Caco-2 (cell line): ENCODE measurements at regions not wholly inside any gene's neighbourhood (a gene's known extent, or its start where the extent isn't known, plus 50 kb on each side); places are given as distances from the start of the nearest gene placed in this dataset.

Source experiments
- BruUV-seq: library from RNA; stranded (reverse); fragments of 400-500 nt; replicated peaks from 2 replicates; lab custom pipeline; 2021; lab: Mats Ljungman, UMichigan
- CTCF ChIA-PET: fragments of 300-600 bp; sonication (Branson Sonifier 250); formaldehyde crosslinking; loops from one replicate; lab custom pipeline; 2022; ENCODE audit warnings: antibody characterized with exemption; lab: Charles Lee
- POLR2A ChIA-PET: fragments of 300-600 bp; sonication (Branson Sonifier 250); formaldehyde crosslinking; loops from one replicate; lab custom pipeline; 2022; ENCODE audit warnings: antibody characterized with exemption; lab: Charles Lee
- DNase-seq, 2 experiments: peaks; one replicate each; pipeline versions ENCODE4 v3.0.0 to v3.0.0-alpha.2; 2020 to 2022
- H3K27me3 ChIP-seq: replicated peaks from 2 replicates; pipeline ENCODE4 v1.6.0; 2011; ENCODE audit warnings: low read length; ENCODE audit not compliant: control insufficient read depth, insufficient read depth
- H3K36me3 ChIP-seq: 2 replicates; pipeline ENCODE4 v1.5.1; 2011; ENCODE audit warnings: low read length; ENCODE audit not compliant: control insufficient read depth, insufficient read depth
- H3K4me1 ChIP-seq: fragments of 250-450 bp; sonication (Bioruptor Pico); 2 replicates; pipeline ENCODE4 v1.5.1; 2020; ENCODE audit warnings: mild to moderate bottlenecking
- H3K4me3 ChIP-seq: 2 replicates; pipeline ENCODE4 v1.5.1; 2011; ENCODE audit warnings: low read depth, mild to moderate bottlenecking, control low read depth, low read length
- H3K9me3 ChIP-seq: fragments of 250-450 bp; sonication (Bioruptor Pico); 2 replicates; pipeline ENCODE4 v1.5.1; 2020; ENCODE audit warnings: mild to moderate bottlenecking, moderate library complexity
- H3K27ac Mint-ChIP-seq: one replicate; pipeline ENCODE4 v1.8.0; 2022; ENCODE audit warnings: mixed read lengths; ENCODE audit not compliant: unreplicated experiment
- H3K27me3 Mint-ChIP-seq: one replicate; pipeline ENCODE4 v1.8.0; 2022; ENCODE audit warnings: mixed read lengths; ENCODE audit not compliant: insufficient read depth, unreplicated experiment
- H3K36me3 Mint-ChIP-seq: one replicate; pipeline ENCODE4 v1.8.0; 2022; ENCODE audit warnings: mild to moderate bottlenecking, mixed read lengths; ENCODE audit not compliant: insufficient read depth, unreplicated experiment
- H3K4me1 Mint-ChIP-seq: one replicate; pipeline ENCODE4 v1.8.0; 2022; ENCODE audit warnings: low read depth, mixed read lengths; ENCODE audit not compliant: unreplicated experiment
- H3K4me3 Mint-ChIP-seq: one replicate; pipeline ENCODE4 v1.8.0; 2022; ENCODE audit warnings: mild to moderate bottlenecking, moderate library complexity, mixed read lengths; ENCODE audit not compliant: unreplicated experiment
- H3K9me3 Mint-ChIP-seq: one replicate; pipeline ENCODE4 v1.8.0; 2022; ENCODE audit warnings: mixed read lengths; ENCODE audit not compliant: unreplicated experiment
- intact Hi-C: fragments of 100-400 bp; cut with micrococcal nuclease; formaldehyde crosslinking; loops from one replicate; pipeline ENCODE4 v1.10.0; 2022; ENCODE audit not compliant: unreplicated experiment
- TF ChIP-seq, protein P1 (sequence below), 2 experiments: fragments of 200-600 bp in 1 of 2; IDR thresholded peaks; 1 replicate in 1 of 2; 2 replicates in 1 of 2; pipeline versions ENCODE4 v1.5.1 to v1.8.0; 2011 to 2022; ENCODE audit warnings: antibody characterized with exemption in 1 of 2, control low read depth in 1 of 2, inconsistent platforms in 1 of 2, low read depth in 1 of 2, low read length in 1 of 2, mild to moderate bottlenecking in 1 of 2, moderate library complexity in 1 of 2; ENCODE audit not compliant: insufficient read depth in 1 of 2, severe bottlenecking in 1 of 2, unreplicated experiment in 1 of 2

GRCh38 chr13:33512880-33513554 lies 227.5 kb upstream of the STARD13 start:
- Mint-ChIP-seq H3K36me3 (no peaks in the 10 kb centered on the region), H3K4me1 (no peaks in the 10 kb centered on the region), H3K4me3 (no peak overlapping the region), H3K27me3 (no peaks in the 10 kb centered on the region), H3K27ac (no peak overlapping the region), H3K9me3 (no peaks in the 10 kb centered on the region)
- intact Hi-C loops = no loop called here
- Histone ChIP-seq H3K4me1 (no peaks in the 10 kb centered on the region), H3K9me3 (no peaks in the 10 kb centered on the region), H3K27me3 (no peaks in the 10 kb centered on the region; the same call in 1 of the 2 replicates), H3K36me3 (no peaks in the 10 kb centered on the region), H3K4me3 (no peak overlapping the region)
- CTCF ChIA-PET = no interaction called here
- BruUV-seq = no TSS peak
- TF ChIP-seq, protein P1, sequence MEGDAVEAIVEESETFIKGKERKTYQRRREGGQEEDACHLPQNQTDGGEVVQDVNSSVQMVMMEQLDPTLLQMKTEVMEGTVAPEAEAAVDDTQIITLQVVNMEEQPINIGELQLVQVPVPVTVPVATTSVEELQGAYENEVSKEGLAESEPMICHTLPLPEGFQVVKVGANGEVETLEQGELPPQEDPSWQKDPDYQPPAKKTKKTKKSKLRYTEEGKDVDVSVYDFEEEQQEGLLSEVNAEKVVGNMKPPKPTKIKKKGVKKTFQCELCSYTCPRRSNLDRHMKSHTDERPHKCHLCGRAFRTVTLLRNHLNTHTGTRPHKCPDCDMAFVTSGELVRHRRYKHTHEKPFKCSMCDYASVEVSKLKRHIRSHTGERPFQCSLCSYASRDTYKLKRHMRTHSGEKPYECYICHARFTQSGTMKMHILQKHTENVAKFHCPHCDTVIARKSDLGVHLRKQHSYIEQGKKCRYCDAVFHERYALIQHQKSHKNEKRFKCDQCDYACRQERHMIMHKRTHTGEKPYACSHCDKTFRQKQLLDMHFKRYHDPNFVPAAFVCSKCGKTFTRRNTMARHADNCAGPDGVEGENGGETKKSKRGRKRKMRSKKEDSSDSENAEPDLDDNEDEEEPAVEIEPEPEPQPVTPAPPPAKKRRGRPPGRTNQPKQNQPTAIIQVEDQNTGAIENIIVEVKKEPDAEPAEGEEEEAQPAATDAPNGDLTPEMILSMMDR (IDR thresholded peaks at IDR 0.05; ENCODE audit: insufficient read depth in 1 of 2, low read depth in 1 of 2, low read length in 1 of 2, severe bottlenecking in 1 of 2, unreplicated experiment in 1 of 2) = no peak
- no peak for DNase-seq
- POLR2A ChIA-PET = no interaction called here

GRCh38 chr13:33514362-33514761 lies 228.8 kb upstream of the STARD13 start:
- Mint-ChIP-seq H3K27ac (no peak overlapping the region), H3K36me3 (no peaks in the 10 kb centered on the region), H3K4me3 (no peak overlapping the region), H3K27me3 (no peaks in the 10 kb centered on the region), H3K9me3 (no peaks in the 10 kb centered on the region), H3K4me1 (no peaks in the 10 kb centered on the region)
- no peak for DNase-seq
- Histone ChIP-seq H3K9me3 (no peaks in the 10 kb centered on the region), H3K4me1 (no peaks in the 10 kb centered on the region), H3K36me3 (no peaks in the 10 kb centered on the region), H3K27me3 (no peaks in the 10 kb centered on the region), H3K4me3 (no peak overlapping the region)
- TF ChIP-seq, protein P1 (IDR thresholded peaks at IDR 0.05; ENCODE audit: insufficient read depth in 1 of 2, low read depth in 1 of 2, low read length in 1 of 2, severe bottlenecking in 1 of 2, unreplicated experiment in 1 of 2) = no peak
- no TSS peak for BruUV-seq
- POLR2A ChIA-PET = no interaction called here
- CTCF ChIA-PET = interaction anchor here (1.4 kb wide), 1 partner anchor 28 kb away, joined by 6 read pairs; no protein-coding TSS in a partner anchor
- intact Hi-C loops = loop anchor here (2.0 kb wide), 1 partner anchor 26 kb away; no protein-coding TSS in a partner anchor

DNA sequence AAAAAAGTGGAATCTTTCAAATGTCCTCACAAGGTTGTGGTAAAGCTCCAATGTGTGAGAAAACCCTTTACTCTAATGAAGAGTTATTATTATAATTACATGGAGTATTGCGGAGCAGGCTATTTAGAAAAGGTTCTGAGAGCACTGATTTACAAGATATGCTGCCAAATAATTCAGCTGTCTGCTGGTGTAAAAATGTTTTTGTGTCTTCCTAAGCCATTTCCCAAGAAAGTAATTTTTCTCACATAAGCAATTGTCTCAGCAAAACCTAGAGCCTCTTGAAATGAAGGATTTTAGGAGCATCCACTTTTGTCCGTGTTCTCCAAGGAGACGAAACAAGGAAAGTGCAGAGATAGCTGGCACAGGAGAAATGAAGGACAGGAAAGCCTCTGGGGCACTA lies 229.6 kb upstream of the STARD13 start:
- Mint-ChIP-seq H3K27ac (no peak overlapping the region), H3K36me3 (no peaks in the 10 kb centered on the region), H3K27me3 (no peaks in the 10 kb centered on the region), H3K4me3 (no peak overlapping the region), H3K9me3 (no peaks in the 10 kb centered on the region), H3K4me1 (no peaks in the 10 kb centered on the region)
- Histone ChIP-seq H3K27me3 (no peaks in the 10 kb centered on the region), H3K4me1 (no peaks in the 10 kb centered on the region), H3K4me3 (no peak overlapping the region), H3K9me3 (no peaks in the 10 kb centered on the region), H3K36me3 (no peaks in the 10 kb centered on the region)
- ChIA-PET POLR2A (no interaction called here), CTCF (interaction anchor here (1.4 kb wide), 1 partner anchor 28 kb away, joined by 6 read pairs; no protein-coding TSS in a partner anchor)
- TF ChIP-seq, protein P1 (IDR thresholded peaks at IDR 0.05; ENCODE audit: insufficient read depth in 1 of 2, low read depth in 1 of 2, low read length in 1 of 2, severe bottlenecking in 1 of 2, unreplicated experiment in 1 of 2) = no peak
- BruUV-seq = no TSS peak
- intact Hi-C loops = loop anchor here (2.0 kb wide), 1 partner anchor 26 kb away; no protein-coding TSS in a partner anchor
- DNase-seq = no peak
